ENCODE measurements at regions not wholly inside any gene's neighbourhood (a gene's known extent, or its start where the extent isn't known, plus 50 kb on each side); places are given as distances from the start of the nearest gene placed in this dataset.

DNA sequence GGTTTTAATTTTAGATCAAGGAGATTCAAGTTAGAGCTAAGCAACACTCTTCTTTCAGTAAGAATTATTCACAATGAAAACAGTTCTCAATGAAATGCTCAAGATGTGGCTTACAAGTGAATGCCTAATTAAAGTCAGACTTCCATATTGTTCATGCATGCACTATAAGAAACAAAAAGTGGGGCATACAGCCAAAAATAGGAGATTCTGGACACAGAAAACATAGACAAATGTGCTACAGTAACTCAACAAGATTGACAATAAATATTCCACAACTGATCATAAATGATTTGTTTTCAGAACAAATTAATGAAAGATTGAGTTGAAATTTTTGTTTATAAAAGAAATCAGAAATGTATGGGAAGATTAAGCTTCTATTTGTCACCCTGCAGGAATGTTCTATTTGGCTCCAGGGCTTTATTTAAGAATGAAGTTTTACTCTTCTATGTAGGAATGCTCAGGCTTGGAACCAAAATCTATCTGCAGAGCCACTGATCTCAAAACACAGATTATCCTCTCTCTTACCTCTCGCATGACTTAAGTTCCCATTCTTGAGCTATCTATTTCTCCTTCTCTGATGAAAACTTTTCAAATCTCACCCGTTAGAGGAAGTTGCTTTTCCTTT is 89.0 kb upstream of the PIP4K2A start:
- TF ChIP-seq, protein P1, sequence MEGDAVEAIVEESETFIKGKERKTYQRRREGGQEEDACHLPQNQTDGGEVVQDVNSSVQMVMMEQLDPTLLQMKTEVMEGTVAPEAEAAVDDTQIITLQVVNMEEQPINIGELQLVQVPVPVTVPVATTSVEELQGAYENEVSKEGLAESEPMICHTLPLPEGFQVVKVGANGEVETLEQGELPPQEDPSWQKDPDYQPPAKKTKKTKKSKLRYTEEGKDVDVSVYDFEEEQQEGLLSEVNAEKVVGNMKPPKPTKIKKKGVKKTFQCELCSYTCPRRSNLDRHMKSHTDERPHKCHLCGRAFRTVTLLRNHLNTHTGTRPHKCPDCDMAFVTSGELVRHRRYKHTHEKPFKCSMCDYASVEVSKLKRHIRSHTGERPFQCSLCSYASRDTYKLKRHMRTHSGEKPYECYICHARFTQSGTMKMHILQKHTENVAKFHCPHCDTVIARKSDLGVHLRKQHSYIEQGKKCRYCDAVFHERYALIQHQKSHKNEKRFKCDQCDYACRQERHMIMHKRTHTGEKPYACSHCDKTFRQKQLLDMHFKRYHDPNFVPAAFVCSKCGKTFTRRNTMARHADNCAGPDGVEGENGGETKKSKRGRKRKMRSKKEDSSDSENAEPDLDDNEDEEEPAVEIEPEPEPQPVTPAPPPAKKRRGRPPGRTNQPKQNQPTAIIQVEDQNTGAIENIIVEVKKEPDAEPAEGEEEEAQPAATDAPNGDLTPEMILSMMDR (IDR thresholded peaks at IDR 0.05), result no peak
- no peak for TF ChIP-seq POLR2A (IDR thresholded peaks at IDR 0.05)
